ENCODE measurements at regions not wholly inside any gene's neighbourhood (a gene's known extent, or its start where the extent isn't known, plus 50 kb on each side); places are given as distances from the start of the nearest gene placed in this dataset.

- TF ChIP-seq CTCF (conservative IDR thresholded peaks at IDR 0.05 in 1 of 2, IDR thresholded peaks at IDR 0.05 in 1 of 2; ENCODE audit: extremely low read depth in 1 of 2, insufficient read depth in 1 of 2, low read depth in 1 of 2, low read length in 2 of 2) (no peak), EZH2 (IDR thresholded peaks at IDR 0.05; ENCODE audit: borderline replicate concordance, low read length) (no peak)
These were observed 70.7 kb upstream of the CAMK1G start for GRCh38 chr1:209512821-209513220.
